ENCODE measurements at regions not wholly inside any gene's neighbourhood (a gene's known extent, or its start where the extent isn't known, plus 50 kb on each side); places are given as distances from the start of the nearest gene placed in this dataset.

DNA sequence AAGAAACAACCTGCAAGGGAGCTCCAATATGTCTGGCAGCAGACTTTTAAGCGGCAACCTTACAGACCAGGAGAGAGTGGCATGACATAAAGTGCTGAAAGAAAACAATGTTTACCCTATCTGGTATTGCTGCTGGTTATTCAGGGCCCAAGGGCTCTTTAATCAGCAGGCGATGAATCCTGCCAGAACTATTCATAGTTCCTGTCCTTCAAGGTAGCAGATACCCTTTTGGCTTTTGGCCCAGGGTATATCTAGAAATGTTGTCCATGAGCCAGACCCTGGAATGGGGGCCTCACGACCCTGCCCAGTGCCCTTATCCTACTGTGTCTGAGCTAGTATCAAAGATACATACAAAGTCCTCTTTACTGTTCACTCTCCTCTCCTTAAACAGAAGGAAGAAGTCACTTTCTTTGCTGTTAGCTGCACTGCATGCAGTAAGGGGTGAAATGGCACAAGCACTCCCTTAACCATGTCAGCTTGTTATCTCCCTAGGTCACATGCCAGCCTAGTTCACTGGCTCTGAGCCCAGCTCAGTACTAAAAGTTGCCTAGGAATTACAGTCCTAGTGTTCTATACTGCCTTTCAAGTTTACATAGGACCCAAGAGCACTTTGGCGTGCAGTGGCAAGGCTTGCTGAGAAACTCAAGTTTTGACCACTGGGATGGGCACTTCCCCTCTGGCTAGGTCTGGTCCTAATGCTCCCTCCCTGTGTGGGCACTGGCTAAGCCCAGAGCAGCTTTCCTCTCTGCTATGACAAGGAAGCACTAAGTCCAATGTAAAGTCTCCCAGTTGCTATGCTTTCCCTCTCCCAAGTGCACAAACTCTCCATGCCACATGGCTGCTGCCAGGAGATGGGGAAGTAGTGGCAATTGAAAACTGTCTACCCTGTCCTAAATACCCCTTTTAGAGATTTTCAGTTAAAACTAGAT, 122.0 kb downstream of the HTR1B start:
- Histone ChIP-seq H3K9me3 (ENCODE audit: control insufficient read depth in 1 of 2, low read length in 2 of 2) (peaks cover 0 to 6% of the 10 kb centered on the region in 2 donors), H3K4me3 (ENCODE audit: low read length in 2 of 2) (no peak overlapping the region), H3K27me3 (ENCODE audit: insufficient read depth, low read length) (no peaks in the 10 kb centered on the region), H3K4me1 (ENCODE audit: insufficient read depth, low read length) (no peaks in the 10 kb centered on the region), H3K36me3 (ENCODE audit: insufficient read depth, low read length) (no peaks in the 10 kb centered on the region), H3K27ac (ENCODE audit: low read depth, low read length) (no peak overlapping the region)
- intact Hi-C loops (cut with micrococcal nuclease), result no loop called here
- Mint-ChIP-seq H3K27ac (no peak overlapping the region), H3K36me3 (no peaks in the 10 kb centered on the region), H3K27me3 (no peaks in the 10 kb centered on the region), H3K9me3 (peaks cover 0 to 11% (median 3%) of the 10 kb centered on the region in 8 donors), H3K4me1 (no peaks in the 10 kb centered on the region), H3K4me3 (no peak overlapping the region)
- POLR2A ChIA-PET (ENCODE audit: partially characterized antibody), result no interaction called here
- no peak for DNase-seq
- CTCF ChIA-PET (ENCODE audit: partially characterized antibody), result no interaction called here

DNA sequence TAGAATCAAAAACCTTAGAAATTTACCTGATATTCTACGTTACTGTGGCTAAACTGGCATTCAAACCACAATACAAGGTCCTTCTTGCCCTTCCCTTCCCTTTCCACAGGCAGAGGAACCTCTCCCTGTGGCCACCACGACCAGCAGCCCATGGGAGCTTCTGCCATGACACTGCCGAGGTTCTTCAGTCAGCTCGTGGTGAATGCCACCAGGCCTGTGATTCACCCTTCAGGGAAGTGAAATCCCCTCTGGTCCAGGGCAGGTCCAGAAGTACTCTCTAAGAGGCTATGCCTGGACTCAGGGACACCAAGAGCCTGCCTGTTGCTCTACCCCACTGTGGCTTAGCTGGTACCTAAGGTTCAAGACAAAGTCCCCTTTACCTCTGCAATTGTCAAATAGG, 123.0 kb downstream of the HTR1B start:
- Histone ChIP-seq H3K9me3 (ENCODE audit: control insufficient read depth in 1 of 2, low read length in 2 of 2) (peaks cover 0 to 6% of the 10 kb centered on the region in 2 donors), H3K4me3 (ENCODE audit: low read length in 2 of 2) (no peak overlapping the region), H3K27ac (ENCODE audit: low read depth, low read length) (no peak overlapping the region), H3K36me3 (ENCODE audit: insufficient read depth, low read length) (no peaks in the 10 kb centered on the region), H3K4me1 (ENCODE audit: insufficient read depth, low read length) (no peaks in the 10 kb centered on the region), H3K27me3 (ENCODE audit: insufficient read depth, low read length) (no peaks in the 10 kb centered on the region)
- Mint-ChIP-seq H3K4me3 (no peak overlapping the region), H3K9me3 (peaks cover 0 to 14% (median 3%) of the 10 kb centered on the region in 8 donors), H3K4me1 (no peaks in the 10 kb centered on the region), H3K36me3 (no peaks in the 10 kb centered on the region), H3K27me3 (no peaks in the 10 kb centered on the region), H3K27ac (no peak overlapping the region)
- DNase-seq, result no peak
- POLR2A ChIA-PET (ENCODE audit: partially characterized antibody), result no interaction called here
- CTCF ChIA-PET (ENCODE audit: partially characterized antibody), result no interaction called here
- intact Hi-C loops (cut with micrococcal nuclease), result no loop called here

DNA sequence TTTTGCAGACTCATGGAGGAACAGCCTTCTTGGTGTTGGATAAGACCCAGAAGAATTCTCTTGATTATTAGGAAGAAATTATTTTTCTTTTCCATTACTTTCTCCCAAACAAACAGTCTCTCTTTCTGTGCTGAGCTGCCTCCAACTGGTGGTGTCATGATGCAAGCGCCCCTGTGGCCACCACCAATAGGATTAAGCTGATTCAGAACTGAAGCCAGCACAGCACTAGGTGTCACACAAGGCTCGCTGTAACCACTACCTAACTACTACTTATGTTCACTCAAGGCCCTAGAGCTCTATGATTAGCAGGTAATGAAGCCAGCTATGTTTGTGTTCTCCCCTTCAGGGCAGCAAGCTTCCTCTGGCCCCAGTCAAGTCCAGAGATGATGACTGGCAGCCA, 123.4 kb downstream of the HTR1B start:
- H3K4me3 ChIP-seq (ENCODE audit: low read length in 2 of 2), result no peak overlapping the region
- no peaks in the 10 kb centered on the region for H3K36me3 ChIP-seq (ENCODE audit: insufficient read depth, low read length)
- peaks cover 0 to 6% of the 10 kb centered on the region in 2 donors for H3K9me3 ChIP-seq (ENCODE audit: control insufficient read depth in 1 of 2, low read length in 2 of 2)
- H3K4me1 Mint-ChIP-seq, result no peaks in the 10 kb centered on the region
- intact Hi-C loops (cut with micrococcal nuclease), result no loop called here
- no peak overlapping the region for H3K4me3 Mint-ChIP-seq
- POLR2A ChIA-PET (ENCODE audit: partially characterized antibody), result no interaction called here
- H3K27ac Mint-ChIP-seq, result no peak overlapping the region
- no peak overlapping the region for H3K27ac ChIP-seq (ENCODE audit: low read depth, low read length)
- no peaks in the 10 kb centered on the region for H3K4me1 ChIP-seq (ENCODE audit: insufficient read depth, low read length)
- H3K9me3 Mint-ChIP-seq, result peaks cover 0 to 14% (median 3%) of the 10 kb centered on the region in 8 donors
- no peak for DNase-seq
- no peaks in the 10 kb centered on the region for H3K36me3 Mint-ChIP-seq
- H3K27me3 Mint-ChIP-seq, result no peaks in the 10 kb centered on the region
- CTCF ChIA-PET (ENCODE audit: partially characterized antibody), result no interaction called here
- H3K27me3 ChIP-seq (ENCODE audit: insufficient read depth, low read length), result no peaks in the 10 kb centered on the region

DNA sequence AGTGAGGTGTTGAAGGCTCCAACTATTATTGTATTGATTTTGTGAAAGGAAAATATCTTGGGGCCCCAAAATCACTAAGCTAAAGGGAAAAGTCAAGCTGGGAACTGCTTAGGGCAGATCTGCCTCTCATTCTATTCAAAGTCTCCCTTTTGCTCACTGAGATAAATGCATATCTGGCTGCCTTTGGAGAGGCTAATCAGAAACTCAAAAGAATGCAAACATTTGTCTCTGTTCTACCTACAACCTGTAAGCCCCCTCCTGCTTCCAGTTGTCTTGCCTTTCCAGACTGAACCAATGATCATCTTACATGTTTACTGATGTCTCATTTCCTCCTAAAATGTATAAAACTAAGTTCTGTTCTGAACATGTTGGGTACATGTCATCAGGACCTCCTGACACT, 125.9 kb downstream of the HTR1B start:
- Mint-ChIP-seq H3K4me3 (no peak overlapping the region), H3K27me3 (no peaks in the 10 kb centered on the region), H3K36me3 (no peaks in the 10 kb centered on the region), H3K27ac (no peak overlapping the region), H3K4me1 (no peaks in the 10 kb centered on the region), H3K9me3 (peaks cover 2 to 17% (median 4%) of the 10 kb centered on the region in 8 donors)
- Histone ChIP-seq H3K4me1 (ENCODE audit: insufficient read depth, low read length) (no peaks in the 10 kb centered on the region), H3K36me3 (ENCODE audit: insufficient read depth, low read length) (no peaks in the 10 kb centered on the region), H3K27ac (ENCODE audit: low read depth, low read length) (no peak overlapping the region), H3K9me3 (ENCODE audit: control insufficient read depth in 1 of 2, low read length in 2 of 2) (peaks cover 0 to 6% of the 10 kb centered on the region in 2 donors), H3K4me3 (ENCODE audit: low read length in 2 of 2) (no peak overlapping the region), H3K27me3 (ENCODE audit: insufficient read depth, low read length) (no peaks in the 10 kb centered on the region)
- ChIA-PET CTCF (ENCODE audit: partially characterized antibody) (no interaction called here), POLR2A (ENCODE audit: partially characterized antibody) (no interaction called here)
- intact Hi-C loops (cut with micrococcal nuclease), result no loop called here
- DNase-seq, result no peak

DNA sequence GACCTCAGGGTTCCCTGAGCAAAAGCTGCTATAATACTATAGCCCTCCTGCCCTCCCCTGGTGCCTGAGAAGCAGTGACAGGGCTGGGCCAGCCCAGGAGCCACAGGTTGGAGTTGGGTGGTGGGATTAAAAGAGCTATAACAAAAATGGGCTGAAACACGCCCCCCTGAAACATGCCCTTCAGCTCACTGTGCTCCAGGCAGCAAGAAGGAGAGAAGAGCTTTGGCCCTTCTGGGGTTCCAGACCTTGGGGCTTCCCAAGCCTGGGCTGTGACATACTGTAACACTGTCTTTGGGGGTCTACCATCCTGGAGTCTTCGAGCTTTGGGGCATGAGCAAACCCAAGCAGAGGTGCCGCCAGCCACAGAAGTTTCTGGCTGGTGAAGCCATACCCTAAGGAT, 129.2 kb downstream of the HTR1B start:
- no peaks in the 10 kb centered on the region for H3K4me1 Mint-ChIP-seq
- no peaks in the 10 kb centered on the region for H3K36me3 Mint-ChIP-seq
- Histone ChIP-seq H3K4me3 (ENCODE audit: low read length in 2 of 2) (no peak overlapping the region), H3K36me3 (ENCODE audit: insufficient read depth, low read length) (no peaks in the 10 kb centered on the region), H3K27me3 (ENCODE audit: insufficient read depth, low read length) (no peaks in the 10 kb centered on the region), H3K9me3 (ENCODE audit: control insufficient read depth in 1 of 2, low read length in 2 of 2) (no peaks in the 10 kb centered on the region), H3K27ac (ENCODE audit: low read depth, low read length) (no peak overlapping the region), H3K4me1 (ENCODE audit: insufficient read depth, low read length) (no peaks in the 10 kb centered on the region)
- ChIA-PET POLR2A (ENCODE audit: partially characterized antibody) (no interaction called here), CTCF (ENCODE audit: partially characterized antibody) (no interaction called here)
- intact Hi-C loops (cut with micrococcal nuclease), result no loop called here
- DNase-seq, result no peak
- no peak overlapping the region for H3K4me3 Mint-ChIP-seq
- H3K27me3 Mint-ChIP-seq, result no peaks in the 10 kb centered on the region
- H3K27ac Mint-ChIP-seq, result no peak overlapping the region
- peaks cover 0 to 15% (median 3%) of the 10 kb centered on the region in 8 donors for H3K9me3 Mint-ChIP-seq

DNA sequence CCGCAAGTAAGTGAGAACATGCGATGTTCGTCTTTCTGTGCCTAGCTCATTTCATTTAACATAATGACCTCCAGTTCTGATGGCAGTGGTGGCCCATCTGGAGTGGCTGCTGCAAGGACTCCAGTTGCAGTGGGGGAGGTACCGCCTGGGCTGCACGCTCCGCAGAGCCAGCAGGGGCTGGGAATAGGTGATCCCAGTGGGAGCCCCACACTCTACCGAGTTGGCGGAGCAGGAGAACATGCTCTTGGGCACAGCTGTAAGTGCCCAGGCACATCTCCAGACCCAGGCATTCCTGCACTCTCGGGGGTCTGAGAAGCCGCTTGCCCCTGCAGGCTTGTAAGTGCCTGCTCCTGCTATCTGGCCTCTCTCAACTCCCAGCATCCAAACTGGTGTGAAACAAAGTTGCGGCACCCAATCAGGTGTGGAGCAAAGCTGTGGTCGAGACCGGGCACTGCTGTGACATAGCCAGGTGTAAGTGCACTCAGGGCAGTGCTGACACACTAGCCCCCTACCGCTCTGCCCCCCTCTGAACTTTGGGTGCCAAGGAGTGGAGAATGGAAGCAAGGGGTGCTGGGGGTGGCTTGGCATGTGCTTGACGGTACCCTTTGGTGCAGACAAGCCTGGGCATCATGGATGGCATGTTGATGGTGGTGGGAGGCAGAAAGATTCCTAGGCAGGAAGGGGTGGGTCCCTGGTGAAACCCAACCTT, 130.2 kb downstream of the HTR1B start:
- Histone ChIP-seq H3K4me1 (ENCODE audit: insufficient read depth, low read length) (no peaks in the 10 kb centered on the region), H3K9me3 (ENCODE audit: control insufficient read depth in 1 of 2, low read length in 2 of 2) (no peaks in the 10 kb centered on the region), H3K36me3 (ENCODE audit: insufficient read depth, low read length) (no peaks in the 10 kb centered on the region), H3K27ac (ENCODE audit: low read depth, low read length) (no peak overlapping the region), H3K27me3 (ENCODE audit: insufficient read depth, low read length) (no peaks in the 10 kb centered on the region), H3K4me3 (ENCODE audit: low read length in 2 of 2) (no peak overlapping the region)
- Mint-ChIP-seq H3K36me3 (no peaks in the 10 kb centered on the region), H3K27ac (no peak overlapping the region), H3K4me1 (no peaks in the 10 kb centered on the region), H3K4me3 (no peak overlapping the region), H3K9me3 (peaks cover 0 to 15% (median 3%) of the 10 kb centered on the region in 8 donors), H3K27me3 (no peaks in the 10 kb centered on the region)
- intact Hi-C loops (cut with micrococcal nuclease), result no loop called here
- ChIA-PET CTCF (ENCODE audit: partially characterized antibody) (no interaction called here), POLR2A (ENCODE audit: partially characterized antibody) (no interaction called here)
- DNase-seq, result no peak

GRCh38 chr6:77326711-77327110, 136.6 kb downstream of the HTR1B start:
- Mint-ChIP-seq H3K27ac (no peak overlapping the region), H3K27me3 (no peaks in the 10 kb centered on the region), H3K4me1 (no peaks in the 10 kb centered on the region), H3K36me3 (no peaks in the 10 kb centered on the region), H3K4me3 (no peak overlapping the region), H3K9me3 (peaks cover 0 to 6% (median 4%) of the 10 kb centered on the region in 8 donors)
- intact Hi-C loops (cut with micrococcal nuclease), result no loop called here
- Histone ChIP-seq H3K27me3 (ENCODE audit: insufficient read depth, low read length) (no peaks in the 10 kb centered on the region), H3K4me3 (ENCODE audit: low read length in 2 of 2) (no peak overlapping the region), H3K4me1 (ENCODE audit: insufficient read depth, low read length) (no peaks in the 10 kb centered on the region), H3K36me3 (ENCODE audit: insufficient read depth, low read length) (no peaks in the 10 kb centered on the region), H3K27ac (ENCODE audit: low read depth, low read length) (no peak overlapping the region), H3K9me3 (ENCODE audit: control insufficient read depth in 1 of 2, low read length in 2 of 2) (no peaks in the 10 kb centered on the region)
- no peak for DNase-seq
- ChIA-PET CTCF (ENCODE audit: partially characterized antibody) (no interaction called here), POLR2A (ENCODE audit: partially characterized antibody) (no interaction called here)

Data from CD4-positive, alpha-beta memory T cell (primary cell).